AML-193 (cell line): ENCODE measurements at regions not wholly inside any gene's neighbourhood (a gene's known extent, or its start where the extent isn't known, plus 50 kb on each side); places are given as distances from the start of the nearest gene placed in this dataset.
"Not testable (repeated sequence)": the region's sequence is repeated elsewhere in the genome, so short reads cannot be mapped to it uniquely, and the experiment has no call there.

Experiments
- DNase-seq, 2 experiments: peaks; one replicate each; lab custom pipeline; 2025; lab: John Stamatoyannopoulos, UW

DNA sequence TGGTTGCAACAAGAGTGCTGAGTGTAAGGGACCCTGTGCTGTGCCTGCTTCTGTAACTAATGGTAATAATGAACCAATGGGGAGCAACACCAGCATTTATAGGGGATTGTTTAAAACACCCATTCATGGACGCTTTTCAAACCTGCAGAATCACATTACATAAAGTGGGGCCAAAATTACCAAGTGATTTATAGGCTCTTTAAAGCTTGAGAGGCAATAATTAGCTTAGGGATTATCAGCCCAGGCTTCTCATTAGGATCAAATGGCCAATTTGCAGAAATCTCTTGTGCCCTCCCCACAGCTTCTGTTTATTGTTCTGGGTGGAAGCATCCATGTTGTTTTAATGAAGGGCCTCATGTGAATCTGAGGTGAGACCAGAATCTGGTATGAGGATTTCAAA is 125.5 kb downstream of the ZNF486 start:
- not testable (repeated sequence) for DNase-seq

DNA sequence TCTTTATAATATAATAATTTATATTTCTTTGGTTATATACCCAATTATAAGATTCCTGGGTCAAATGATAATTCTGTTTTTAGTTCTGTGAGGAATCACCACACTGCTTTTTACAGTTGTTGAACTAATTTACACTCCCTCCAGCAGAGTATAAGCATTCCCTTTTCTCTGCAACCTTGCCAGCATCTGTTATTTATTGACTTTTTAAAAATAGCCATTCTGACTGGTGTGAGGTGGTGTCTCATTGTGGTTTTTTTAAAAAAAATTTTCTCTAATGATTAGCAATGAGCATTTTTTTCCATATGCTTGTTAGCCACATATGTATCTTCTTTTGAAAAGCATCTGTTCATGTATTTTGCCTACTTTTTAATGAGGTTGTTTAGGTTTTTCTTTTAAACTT is 122.2 kb downstream of the ZNF486 start:
- DNase-seq: no peak

DNA sequence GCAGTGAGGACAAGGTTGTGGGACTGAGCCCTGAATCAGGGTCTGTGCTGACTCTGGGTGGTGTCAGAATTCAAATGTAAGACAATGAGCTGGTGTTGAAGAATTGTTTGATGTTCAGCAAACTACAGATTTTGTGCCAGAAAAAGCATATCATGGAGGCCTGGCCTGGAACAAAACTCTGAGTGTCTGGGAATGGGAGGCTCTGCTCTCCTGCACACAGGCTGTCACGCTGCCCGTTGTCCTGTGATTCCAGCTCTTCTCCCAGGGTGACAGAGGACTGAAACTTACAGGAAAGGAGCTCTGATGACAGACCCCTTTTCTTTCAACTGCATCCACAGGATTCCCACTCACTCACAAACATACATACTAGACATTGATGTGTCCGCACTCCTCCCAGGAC is 120.1 kb downstream of the ZNF486 start:
- DNase-seq: no peak

DNA sequence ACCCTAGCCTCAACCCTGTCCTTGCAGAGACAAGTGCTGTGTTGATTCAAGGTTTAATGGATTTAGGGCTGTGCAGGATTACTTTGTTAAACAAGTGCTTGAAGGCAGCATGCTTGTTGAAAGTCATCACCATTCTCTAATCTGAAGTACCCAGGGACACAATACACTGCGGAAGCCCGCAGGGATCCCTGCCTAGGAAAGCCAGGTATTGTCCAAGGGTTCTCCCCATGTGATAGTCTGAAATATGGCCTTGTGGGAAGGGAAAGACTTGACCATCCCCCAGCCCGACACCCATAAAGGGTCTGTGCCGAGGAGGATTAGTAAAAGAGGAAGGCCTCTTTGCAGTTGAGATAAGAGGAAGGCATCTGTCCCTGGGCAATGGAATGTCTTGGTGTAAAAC is 118.9 kb downstream of the ZNF486 start:
- DNase-seq: not testable (repeated sequence)

DNA sequence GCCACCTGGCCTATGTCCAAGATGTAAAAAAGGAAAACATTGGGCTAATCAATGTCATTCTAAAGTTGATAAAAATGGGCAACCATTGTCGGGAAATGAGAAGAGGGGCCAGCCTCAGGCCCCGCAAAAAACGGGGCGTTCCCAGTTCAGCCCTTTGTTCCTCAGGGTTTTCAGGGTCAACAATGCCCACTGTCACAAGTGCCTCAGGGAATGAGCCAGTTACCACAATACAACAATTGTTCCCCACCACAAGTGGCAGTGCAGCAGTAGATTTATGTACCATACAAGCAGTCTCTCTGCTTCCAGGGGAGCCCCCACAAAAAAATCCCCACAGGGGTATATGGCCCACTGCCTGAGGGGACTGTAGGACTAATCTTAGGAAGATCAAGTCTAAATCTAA is 112.5 kb downstream of the ZNF486 start:
- no peak for DNase-seq

DNA sequence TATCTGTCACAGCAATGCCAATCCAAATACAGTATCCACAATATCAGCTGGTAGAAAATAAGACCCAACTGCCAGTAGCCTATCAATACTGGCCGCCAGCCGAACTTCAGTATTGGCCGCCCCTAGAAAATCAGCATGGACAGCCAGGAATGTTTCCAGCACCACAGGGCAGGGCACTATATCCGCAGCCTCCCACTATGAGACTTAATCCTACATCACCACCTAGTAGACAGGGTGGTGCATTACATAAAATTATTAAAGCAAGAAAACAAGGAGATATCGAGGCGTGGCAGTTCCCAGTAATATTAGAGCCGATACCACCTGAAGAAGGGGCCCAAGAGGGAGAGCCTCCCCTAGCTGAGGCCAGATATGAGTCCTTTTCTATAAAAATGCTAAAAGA is 111.3 kb downstream of the ZNF486 start:
- DNase-seq: no peak

DNA sequence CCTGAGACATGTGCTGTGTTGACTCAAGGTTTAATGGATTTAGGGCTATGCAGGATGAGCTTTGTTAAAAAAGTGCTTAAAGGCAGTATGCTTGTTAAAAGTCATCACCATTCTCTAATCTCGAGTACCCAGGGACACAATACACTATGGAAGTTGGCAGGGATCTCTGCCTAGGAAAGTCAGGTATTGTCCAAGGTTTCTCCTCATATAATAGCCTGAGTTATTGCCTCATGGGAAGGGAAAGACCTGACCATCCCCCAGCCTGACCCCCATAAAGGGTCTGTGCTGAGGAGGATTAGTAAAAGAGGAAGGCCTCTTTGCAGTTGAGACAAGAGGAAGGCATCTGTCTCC is 109.7 kb downstream of the ZNF486 start:
- not testable (repeated sequence) for DNase-seq

DNA sequence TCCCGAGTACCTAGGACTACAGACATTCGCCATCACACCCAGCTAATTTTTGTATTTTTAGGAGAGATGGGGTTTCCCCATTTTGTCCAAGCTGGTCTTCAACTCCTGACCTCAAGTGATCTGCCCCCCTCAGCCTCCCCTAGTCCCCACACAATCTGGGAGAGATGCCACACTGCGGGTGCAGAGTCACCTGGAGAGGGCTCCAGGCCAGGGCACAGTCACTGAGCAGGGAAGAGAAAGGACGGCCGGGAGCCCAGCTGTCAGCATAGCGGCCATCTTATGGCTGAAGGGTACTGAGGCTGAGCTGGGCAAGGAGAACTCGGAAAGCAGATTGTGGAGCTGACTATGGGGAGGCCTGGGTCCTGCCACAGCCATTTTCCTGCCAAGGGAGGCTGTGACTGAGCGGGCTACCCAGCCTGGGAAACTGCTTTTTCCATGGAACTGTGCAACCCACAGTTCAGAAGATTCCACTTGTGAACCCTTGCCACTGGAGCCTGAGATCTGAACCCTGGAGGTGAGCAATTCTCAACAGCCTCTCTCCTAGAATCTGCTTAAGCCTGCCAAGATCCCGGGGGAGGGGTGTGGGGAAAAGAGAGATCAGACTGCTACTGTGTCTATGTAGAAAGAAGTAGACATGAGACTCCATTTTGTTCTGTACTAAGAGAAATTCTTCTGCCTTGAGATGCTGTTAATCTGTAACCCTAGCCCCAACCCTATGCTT is 109.2 kb downstream of the ZNF486 start:
- no peak for DNase-seq

DNA sequence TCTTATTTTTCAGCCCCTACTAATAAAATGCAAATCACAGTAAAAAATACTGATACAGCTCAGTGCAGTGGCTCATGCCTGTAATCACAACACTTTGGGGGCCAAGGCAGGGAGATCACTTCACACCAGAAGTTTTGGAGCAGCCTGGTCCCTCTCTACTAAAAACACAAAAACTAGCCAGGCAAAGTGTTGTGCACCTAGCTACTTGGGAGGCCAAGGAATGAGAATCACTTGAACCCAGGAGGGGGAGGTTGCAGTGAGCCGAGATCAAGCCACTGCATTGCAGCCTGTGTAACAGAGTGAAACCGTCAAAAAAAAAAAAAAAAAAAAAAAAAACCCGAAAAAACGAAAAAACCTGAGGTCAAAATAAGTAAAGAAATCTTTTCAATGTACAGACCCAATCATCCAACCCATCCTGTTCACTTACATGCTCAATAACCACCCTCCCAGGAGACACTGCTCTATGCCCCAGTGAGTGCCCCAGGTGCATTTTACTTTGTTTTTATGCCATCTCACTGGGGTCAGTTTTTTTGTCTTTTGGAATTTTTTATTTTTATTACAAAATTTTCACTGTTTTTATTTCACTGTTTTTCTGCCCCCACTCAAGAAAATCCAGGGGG is 107.0 kb downstream of the ZNF486 start:
- no peak for DNase-seq

DNA sequence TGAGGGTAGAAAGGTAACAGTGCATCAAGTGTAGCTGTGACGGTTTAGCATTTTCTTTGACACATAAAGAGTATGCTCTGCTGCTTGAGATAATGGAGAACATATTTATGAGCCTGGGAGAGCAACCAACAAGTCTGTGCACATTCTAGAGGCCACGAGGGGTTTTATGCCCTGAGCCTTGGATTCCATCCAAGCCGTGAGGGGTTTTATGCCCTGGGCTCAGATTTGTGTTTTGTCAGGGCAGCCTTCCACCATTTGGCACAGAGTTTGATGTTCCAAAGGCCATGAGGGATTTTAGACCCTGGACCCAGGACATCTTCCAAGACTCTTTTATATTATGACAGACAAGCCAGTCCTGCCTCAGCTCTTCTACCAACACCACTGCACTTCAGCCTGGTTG is 106.4 kb downstream of the ZNF486 start:
- no peak for DNase-seq

DNA sequence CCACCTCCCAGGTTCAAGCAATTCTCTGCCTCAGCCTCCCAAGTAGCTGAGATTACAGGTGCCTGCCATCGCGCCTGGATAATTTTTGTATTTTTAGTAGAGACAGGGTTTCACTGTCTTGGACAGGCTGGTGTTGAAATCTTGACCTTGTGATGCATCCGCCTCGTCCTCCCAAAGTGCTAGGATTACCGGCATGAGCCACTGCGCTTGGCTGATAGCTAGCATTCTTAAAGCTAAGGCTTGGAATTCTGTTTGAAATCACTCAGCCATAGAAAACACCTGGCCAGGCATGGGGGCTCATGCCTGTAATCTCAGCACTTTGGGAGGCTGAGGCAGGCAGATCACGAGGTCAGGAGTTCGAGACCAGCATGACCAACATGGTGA is 105.6 kb downstream of the ZNF486 start:
- DNase-seq: not testable (repeated sequence)

DNA sequence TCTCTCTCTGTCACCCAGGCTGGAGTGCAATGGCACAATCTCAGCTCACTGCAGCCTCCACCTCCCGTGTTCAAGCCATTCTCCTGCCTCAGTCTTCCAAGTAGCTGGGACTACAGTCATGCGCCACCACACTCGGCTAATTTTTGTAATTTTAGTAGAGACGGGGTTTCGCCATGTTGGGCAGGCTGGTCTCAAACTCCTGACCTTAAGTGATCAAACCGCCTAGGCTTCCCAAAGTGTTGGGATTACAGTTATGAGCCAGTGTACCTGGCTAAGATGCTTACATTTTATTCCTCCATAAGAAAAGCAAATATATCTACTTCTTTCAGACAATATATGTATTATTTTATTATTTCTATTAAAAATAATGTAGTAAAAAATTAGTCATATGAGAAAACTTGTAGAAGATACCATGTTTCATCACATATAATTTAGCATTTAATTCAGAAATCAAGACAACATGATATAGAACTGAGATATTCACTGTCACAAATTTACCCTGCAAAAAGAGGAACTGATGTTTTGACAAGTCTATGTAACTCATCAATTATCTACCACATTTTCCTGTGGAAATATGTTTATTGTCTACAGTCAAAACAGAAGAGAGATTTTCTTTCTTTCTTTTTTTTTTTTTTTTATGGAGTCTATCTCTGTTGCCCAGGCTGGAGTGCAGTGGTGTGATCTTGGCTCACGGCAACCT is 105.1 kb downstream of the ZNF486 start:
- not testable (repeated sequence) for DNase-seq

DNA sequence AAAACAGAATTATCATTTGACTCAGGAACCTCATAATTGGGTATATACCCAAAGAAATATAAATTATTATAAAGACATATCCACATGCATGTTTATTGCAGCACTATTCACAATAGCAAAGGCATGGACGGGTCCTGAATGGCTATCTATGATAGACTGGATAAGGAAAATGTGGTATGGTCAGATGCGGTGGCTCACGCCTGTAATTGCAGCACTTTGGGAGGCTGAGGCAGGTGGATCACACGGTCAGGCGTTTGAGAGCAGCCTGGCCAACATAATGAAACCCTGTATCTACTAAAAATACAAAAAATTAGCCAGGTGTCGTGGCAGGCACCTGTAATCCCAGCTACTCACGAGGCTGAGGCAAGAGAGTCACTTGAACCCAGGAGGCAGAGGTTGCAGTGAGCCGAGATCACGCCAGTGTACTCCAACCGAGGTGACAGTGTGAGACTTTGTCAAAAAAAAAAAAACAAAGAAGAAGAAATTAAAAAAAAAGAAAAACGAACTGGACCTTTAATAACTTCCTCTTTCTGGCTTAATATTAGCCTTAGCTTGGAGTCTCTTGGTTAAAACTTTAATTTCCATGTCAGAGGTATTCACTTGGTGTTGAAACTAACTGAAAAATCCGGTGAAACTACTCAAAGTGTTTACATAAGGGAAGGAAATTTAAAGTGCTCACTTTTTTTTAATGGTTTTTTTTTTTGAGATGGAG is 104.4 kb downstream of the ZNF486 start:
- DNase-seq: no peak

DNA sequence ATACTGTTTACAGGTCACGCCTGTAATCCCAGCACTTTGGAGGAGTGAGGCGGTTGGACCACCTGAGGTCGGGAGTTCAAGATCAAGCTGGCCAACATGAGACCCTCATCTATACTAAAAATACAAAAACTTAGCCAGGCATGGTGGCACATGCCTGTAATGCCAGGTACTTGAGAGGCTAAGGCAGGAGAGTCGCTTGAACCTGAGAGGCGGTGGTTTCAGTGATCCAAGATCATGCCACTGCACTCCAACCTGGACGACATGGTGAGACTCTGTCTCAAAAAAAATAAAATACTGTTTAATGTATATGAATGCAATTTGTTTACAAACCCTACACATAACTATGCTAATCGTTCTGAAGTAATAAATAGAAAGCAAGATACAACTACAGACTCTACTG is 102.4 kb downstream of the ZNF486 start:
- DNase-seq: no peak

DNA sequence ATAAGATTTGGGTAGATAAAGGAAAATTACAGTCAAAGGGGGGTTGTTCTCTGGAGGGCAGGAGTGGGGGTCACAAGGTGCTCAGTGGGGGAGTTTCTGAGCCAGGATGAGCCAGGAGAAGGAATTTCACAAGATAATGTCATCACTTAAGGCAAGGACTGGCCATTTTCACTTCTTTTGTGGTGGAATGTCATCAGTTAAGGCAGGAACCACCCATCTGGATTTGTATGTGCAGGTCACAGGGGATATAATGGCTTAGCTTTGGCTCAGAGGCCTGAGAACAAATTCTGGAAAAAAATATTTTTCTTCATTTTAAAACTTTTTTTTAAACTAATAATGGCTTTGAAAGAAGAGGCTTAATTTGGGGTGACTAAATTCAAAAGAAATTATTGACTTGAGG is 94.5 kb downstream of the ZNF486 start:
- not testable (repeated sequence) for DNase-seq

DNA sequence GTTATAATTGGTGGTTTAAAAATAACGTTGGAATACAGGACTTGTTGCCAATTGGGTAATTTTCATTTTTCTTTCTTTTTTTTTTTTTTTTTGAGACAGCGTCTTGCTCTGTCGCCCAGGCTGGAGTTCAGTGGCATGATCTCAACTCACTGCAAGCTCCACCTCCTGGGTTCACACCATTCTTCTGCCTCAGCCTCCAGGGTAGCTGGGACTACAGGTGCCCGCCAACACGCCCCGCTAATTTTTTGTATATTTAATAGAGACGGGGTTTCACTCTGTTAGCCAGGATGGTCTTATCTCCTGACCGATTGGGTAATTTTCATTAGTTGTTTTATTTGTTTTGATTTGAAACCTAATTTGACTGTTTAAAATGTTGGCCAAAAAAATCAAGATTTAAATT is 93.7 kb downstream of the ZNF486 start:
- DNase-seq: not testable (repeated sequence)

DNA sequence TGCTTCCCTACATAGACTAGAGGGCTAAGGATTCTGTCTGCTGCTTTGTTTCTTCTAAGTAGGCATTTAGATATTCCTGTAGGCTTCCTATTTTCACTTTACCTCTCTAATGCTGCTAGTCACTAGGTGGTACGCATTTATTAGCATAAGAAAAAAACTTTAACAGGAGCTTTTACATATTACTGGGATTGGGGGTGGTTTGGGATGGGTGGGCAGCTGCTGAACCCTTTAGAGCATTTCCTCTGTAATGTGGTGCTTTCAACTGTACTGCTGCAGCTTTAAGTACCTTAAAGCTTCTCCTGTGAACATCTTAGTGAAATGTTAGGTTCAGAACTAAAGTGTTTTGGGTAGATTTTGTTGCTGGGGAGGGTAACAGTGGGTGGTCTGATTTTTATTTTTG is 92.6 kb downstream of the ZNF486 start:
- no peak for DNase-seq

DNA sequence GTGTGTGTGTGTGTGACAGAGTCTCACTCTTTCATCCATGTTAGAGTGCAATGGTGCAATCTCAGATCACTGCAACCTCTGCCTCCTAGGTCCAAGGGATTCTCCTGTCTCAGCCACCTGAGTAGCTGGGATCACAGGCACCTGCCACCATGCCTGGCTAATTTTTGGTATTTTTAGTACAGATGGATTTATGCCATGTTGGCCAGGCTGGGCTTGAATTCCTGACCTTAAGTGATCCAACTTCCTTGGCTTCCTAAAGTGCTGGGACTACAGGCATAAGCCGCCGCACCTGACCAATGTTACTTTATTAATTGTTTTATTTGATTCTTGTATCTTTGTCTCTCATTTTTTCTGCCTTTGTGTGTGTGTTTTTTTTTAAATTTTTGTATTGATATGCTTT is 89.6 kb downstream of the ZNF486 start:
- DNase-seq: no peak

DNA sequence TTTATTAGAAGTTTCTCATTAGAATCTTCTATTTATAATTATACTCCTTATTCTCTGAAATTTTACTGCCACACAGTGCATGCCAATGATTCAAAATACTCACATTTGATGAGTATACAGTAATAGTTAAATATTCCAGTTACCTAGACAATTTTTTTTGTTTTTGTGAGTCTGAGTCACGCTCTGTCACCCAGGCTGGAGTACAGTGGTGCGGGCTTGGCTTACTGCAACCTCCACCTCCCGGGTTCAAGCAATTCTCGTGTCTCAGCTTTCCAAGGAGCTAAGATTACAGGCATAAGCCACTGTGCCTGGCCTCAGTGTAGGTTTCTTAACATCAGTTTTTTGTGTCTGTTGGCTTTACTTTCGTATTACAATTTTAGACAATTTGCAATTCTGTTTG is 87.1 kb downstream of the ZNF486 start:
- DNase-seq: no peak

DNA sequence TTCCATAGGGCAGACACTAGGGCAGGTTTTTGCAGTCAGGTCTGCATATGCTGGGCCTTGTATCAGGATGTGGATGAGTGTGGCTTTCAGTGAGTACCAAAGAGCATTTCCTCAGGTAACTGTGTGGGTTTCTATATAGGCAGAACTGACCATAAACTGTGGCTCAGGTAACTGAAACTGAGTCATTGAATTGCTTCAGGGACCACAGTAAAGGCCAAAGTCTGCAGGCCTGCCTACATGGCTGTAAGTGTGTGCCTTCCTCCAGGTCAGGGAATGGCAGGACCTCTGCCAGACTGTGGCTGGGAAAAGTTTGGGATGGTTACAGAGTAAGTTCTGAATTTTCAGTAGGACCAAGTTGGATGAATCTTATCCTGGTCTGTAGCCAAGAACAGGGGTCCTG is 85.6 kb downstream of the ZNF486 start:
- DNase-seq: no peak

DNA sequence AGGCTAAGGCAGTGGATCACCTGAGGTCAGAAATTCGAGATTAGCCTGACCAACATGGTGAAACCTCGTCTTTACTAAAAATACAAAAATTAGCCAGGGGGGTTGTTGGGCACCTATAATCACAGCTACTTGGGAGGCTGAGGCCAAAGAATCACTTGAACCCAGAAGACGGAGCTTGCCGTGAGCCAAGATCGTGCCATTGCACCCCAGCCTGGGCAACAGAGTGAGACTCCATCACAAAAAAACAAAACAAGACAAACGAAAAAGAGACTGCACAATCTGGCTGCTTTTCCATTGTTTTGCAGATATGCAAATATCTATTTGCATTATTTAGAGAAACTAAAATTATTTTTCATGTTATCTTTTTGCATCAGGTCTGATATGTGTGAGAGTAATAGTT is 83.6 kb downstream of the ZNF486 start:
- DNase-seq: no peak

DNA sequence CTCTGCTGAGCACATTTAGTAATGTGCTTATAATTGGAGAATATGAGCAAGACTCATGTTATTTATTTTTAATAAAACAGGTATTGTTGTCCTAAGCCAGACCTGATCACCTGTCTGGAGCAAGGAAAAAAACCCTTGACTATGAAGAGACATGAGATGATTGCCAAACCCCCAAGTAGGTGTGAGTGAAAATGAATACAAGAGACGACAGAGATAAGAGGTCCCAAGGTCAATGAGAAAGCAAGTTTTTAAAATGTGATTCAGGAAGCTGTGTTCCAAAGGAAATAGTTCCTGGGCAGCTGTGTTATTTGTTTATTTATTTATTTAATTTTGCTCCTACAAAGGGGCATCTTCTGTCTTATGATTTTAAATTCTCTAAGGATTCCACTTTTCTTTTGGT is 83.1 kb downstream of the ZNF486 start:
- no peak for DNase-seq
